Endothelial cell of umbilical vein (primary cell): ENCODE measurements at regions not wholly inside any gene's neighbourhood (a gene's known extent, or its start where the extent isn't known, plus 50 kb on each side); places are given as distances from the start of the nearest gene placed in this dataset.

ENCODE experiments used
- BruUV-seq: library from RNA; stranded (reverse); fragments of 400-500 nt; replicated peaks from 2 replicates; lab custom pipeline; 2021; lab: Mats Ljungman, UMichigan
- CTCF ChIA-PET: fragments of 300-600, 350-600 bp; sonication (Branson Sonifier 250); formaldehyde crosslinking; loops from one replicate; lab custom pipeline; 2021; ENCODE audit warnings: antibody characterized with exemption, inconsistent platforms; lab: Charles Lee
- POLR2A ChIA-PET: fragments of 300-600, 350-600 bp; sonication (Branson Sonifier 250); formaldehyde crosslinking; loops from one replicate; lab custom pipeline; 2021; ENCODE audit warnings: antibody characterized with exemption, inconsistent platforms; lab: Charles Lee
- DNase-seq: peaks from one replicate; pipeline ENCODE4 v3.0.0-alpha.2; 2011; ENCODE audit warnings: low read depth, low spot score
- FAIRE-seq: peaks from 2 replicates; lab custom pipeline; 2011; peaks lifted over from hg19 to GRCh38; lab: Jason Lieb, UNC
- H2AFZ ChIP-seq: 2 replicates; pipeline ENCODE4 v1.6.0; 2012; ENCODE audit warnings: low read depth, low read length, control low read depth, inconsistent platforms
- H3K27ac ChIP-seq: 2 replicates; pipeline ENCODE4 v1.5.1; 2011; ENCODE audit warnings: low read depth, mild to moderate bottlenecking, control low read depth, low read length, moderate library complexity; ENCODE audit not compliant: insufficient read depth
- H3K27me3 ChIP-seq, 2 experiments: 2 replicates each; pipeline versions ENCODE4 v1.6.0 to v1.6.1; 2011; ENCODE audit warnings: low read length in 2 of 2, mixed read lengths in 1 of 2; ENCODE audit not compliant: control insufficient read depth in 2 of 2, insufficient read depth in 2 of 2
- H3K36me3 ChIP-seq, 2 experiments: 2 replicates in 1 of 2; 3 replicates in 1 of 2; pipeline ENCODE4 v1.5.1; 2011; ENCODE audit warnings: low read length in 2 of 2, mild to moderate bottlenecking in 1 of 2, moderate library complexity in 1 of 2; ENCODE audit not compliant: control insufficient read depth in 2 of 2, insufficient read depth in 2 of 2; ENCODE audit errors: extremely low read depth in 1 of 2
- H3K4me1 ChIP-seq: 3 replicates; pipeline ENCODE4 v1.5.1; 2011; ENCODE audit warnings: mild to moderate bottlenecking, low read length; ENCODE audit not compliant: control insufficient read depth, insufficient read depth; ENCODE audit errors: extremely low read depth
- H3K4me2 ChIP-seq: 2 replicates; pipeline ENCODE4 v1.6.1; 2011; ENCODE audit warnings: low read length, control low read depth, mixed read lengths; ENCODE audit not compliant: insufficient read depth
- H3K4me3 ChIP-seq, 3 experiments: fragments of 200-600 bp in 1 of 3; sonication (generic), shearing (Covaris generic) in 1 of 3; replicated peaks in 1 of 3; 2 replicates each; pipeline ENCODE4 v1.5.1; 2011 to 2016; ENCODE audit warnings: control low read depth in 3 of 3, low read length in 3 of 3, mild to moderate bottlenecking in 2 of 3, inconsistent platforms in 1 of 3, low read depth in 1 of 3, moderate library complexity in 1 of 3; ENCODE audit not compliant: insufficient read depth in 1 of 3
- H3K79me2 ChIP-seq: 2 replicates; pipeline ENCODE4 v1.6.0; 2012; ENCODE audit warnings: low read length, inconsistent platforms; ENCODE audit not compliant: control insufficient read depth, insufficient read depth
- H3K9ac ChIP-seq: replicated peaks from 2 replicates; pipeline ENCODE3; 2011; ENCODE audit warnings: low read length, control low read depth; ENCODE audit not compliant: insufficient read depth; ENCODE audit errors: extremely low read depth
- H3K9me1 ChIP-seq: replicated peaks from 3 replicates; pipeline ENCODE4 v1.6.0; 2011; ENCODE audit warnings: mild to moderate bottlenecking, low read length; ENCODE audit not compliant: control insufficient read depth, insufficient read depth; ENCODE audit errors: extremely low read depth
- H3K9me3 ChIP-seq: replicated peaks from 2 replicates; pipeline ENCODE4 v1.5.1; 2012; ENCODE audit warnings: low read length, inconsistent platforms; ENCODE audit not compliant: control insufficient read depth, insufficient read depth
- H4K20me1 ChIP-seq: replicated peaks from 2 replicates; pipeline ENCODE3; 2011; ENCODE audit warnings: mild to moderate bottlenecking, low read length; ENCODE audit not compliant: control insufficient read depth, insufficient read depth; ENCODE audit errors: extremely low read depth
- EZH2 ChIP-seq: IDR thresholded peaks from 2 replicates; pipeline ENCODE4 v1.6.1; 2012; ENCODE audit warnings: borderline replicate concordance, low read depth, mild to moderate bottlenecking, moderate library complexity, low read length, inconsistent platforms; ENCODE audit not compliant: severe bottlenecking
- FOS ChIP-seq: IDR thresholded peaks from 2 replicates; pipeline ENCODE4 v1.6.1; 2011; ENCODE audit warnings: mild to moderate bottlenecking, low read length, moderate library complexity, borderline replicate concordance; ENCODE audit not compliant: insufficient read depth
- GATA2 ChIP-seq: IDR thresholded peaks from 2 replicates; pipeline ENCODE4 v1.7.0; 2011; ENCODE audit warnings: low read depth, mild to moderate bottlenecking, moderate library complexity, mixed read lengths, low read length; ENCODE audit not compliant: insufficient read length, insufficient read depth
- JUN ChIP-seq: IDR thresholded peaks from 2 replicates; pipeline ENCODE4 v1.6.1; 2011; ENCODE audit warnings: borderline replicate concordance, low read depth; ENCODE audit not compliant: insufficient read length, insufficient read depth
- MYC ChIP-seq: IDR thresholded peaks from one replicate; pipeline ENCODE4 v1.6.1; 2011; ENCODE audit warnings: mild to moderate bottlenecking, low read depth, low read length
- POLR2A ChIP-seq: IDR thresholded peaks from 2 replicates; pipeline ENCODE4 v1.6.1; 2012; ENCODE audit warnings: low read depth, mild to moderate bottlenecking, control low read depth, low read length
- POLR2AphosphoS5 ChIP-seq: IDR thresholded peaks from 2 replicates; pipeline ENCODE4 v1.6.1; 2012; ENCODE audit warnings: low read depth, mild to moderate bottlenecking, control low read depth, low read length, moderate library complexity; ENCODE audit not compliant: insufficient read depth
- dilution Hi-C: fragments of 300-500 bp; cut with MboI; formaldehyde crosslinking; loops from one replicate; pipeline ENCODE4 v1.15.0; 2019; ENCODE audit warnings: low sequenced_read_pairs; ENCODE audit not compliant: extremely low pct_ligation_motif_present
- intact Hi-C: fragments of 100-400 bp; cut with micrococcal nuclease; formaldehyde crosslinking; loops from one replicate; pipeline ENCODE4 v1.10.0; 2022
- TF ChIP-seq, protein P1 (sequence below), 2 donors: IDR thresholded peaks; 1 replicate in 1 of 2; 2 replicates in 1 of 2; pipeline ENCODE4 v1.5.1; 2011; ENCODE audit warnings: low read length in 2 of 2, mild to moderate bottlenecking in 2 of 2, moderate library complexity in 2 of 2, control low read depth in 1 of 2, inconsistent platforms in 1 of 2, low read depth in 1 of 2; ENCODE audit not compliant: insufficient read depth in 1 of 2; ENCODE audit errors: extremely low read depth in 1 of 2
- TF ChIP-seq, protein P2 (sequence below): IDR thresholded peaks from 2 replicates; pipeline ENCODE4 v1.6.1; 2011; ENCODE audit not compliant: insufficient read depth, insufficient read length

DNA sequence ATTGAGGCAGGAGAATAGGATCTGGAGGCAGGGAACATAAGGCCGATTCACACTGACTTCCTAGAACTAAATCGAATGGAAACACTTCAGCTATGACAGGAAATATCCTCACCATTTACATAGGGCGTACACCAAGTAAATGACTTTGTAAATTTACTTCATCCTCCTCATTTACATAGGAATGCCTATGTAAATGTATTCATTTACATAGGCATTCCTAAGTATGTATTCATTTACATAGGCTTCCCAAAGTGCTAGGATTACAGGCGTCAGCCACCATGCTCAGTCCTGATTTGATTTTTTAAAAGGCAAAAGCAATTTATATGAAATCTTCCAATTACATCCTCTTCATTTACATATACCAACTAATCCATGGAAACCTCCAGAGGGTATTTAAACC is 133.1 kb upstream of the RFC3 start:
- Histone ChIP-seq H3K9me1 (no peaks in the 10 kb centered on the region), H3K79me2 (no peaks in the 10 kb centered on the region), H3K27me3 (peaks cover 0 to 1% of the 10 kb centered on the region in 2 experiments), H3K9ac (no peak overlapping the region), H3K4me2 (no peak overlapping the region), H3K36me3 (no peaks in the 10 kb centered on the region), H3K4me3 (no peak overlapping the region), H4K20me1 (no peaks in the 10 kb centered on the region), H2AFZ (no peak overlapping the region), H3K4me1 (peaks cover 2% of the 10 kb centered on the region), H3K27ac (no peak overlapping the region), H3K9me3 (no peaks in the 10 kb centered on the region)
- dilution Hi-C loops = no loop called here
- no peak for DNase-seq
- BruUV-seq = no TSS peak
- intact Hi-C loops = no loop called here
- POLR2A ChIA-PET = no interaction called here
- CTCF ChIA-PET = no interaction called here
- TF ChIP-seq FOS (no peak), GATA2 (no peak), POLR2A (no peak), POLR2AphosphoS5 (no peak), JUN (no peak), EZH2 (no peak), MYC (no peak)
- TF ChIP-seq, protein P1, sequence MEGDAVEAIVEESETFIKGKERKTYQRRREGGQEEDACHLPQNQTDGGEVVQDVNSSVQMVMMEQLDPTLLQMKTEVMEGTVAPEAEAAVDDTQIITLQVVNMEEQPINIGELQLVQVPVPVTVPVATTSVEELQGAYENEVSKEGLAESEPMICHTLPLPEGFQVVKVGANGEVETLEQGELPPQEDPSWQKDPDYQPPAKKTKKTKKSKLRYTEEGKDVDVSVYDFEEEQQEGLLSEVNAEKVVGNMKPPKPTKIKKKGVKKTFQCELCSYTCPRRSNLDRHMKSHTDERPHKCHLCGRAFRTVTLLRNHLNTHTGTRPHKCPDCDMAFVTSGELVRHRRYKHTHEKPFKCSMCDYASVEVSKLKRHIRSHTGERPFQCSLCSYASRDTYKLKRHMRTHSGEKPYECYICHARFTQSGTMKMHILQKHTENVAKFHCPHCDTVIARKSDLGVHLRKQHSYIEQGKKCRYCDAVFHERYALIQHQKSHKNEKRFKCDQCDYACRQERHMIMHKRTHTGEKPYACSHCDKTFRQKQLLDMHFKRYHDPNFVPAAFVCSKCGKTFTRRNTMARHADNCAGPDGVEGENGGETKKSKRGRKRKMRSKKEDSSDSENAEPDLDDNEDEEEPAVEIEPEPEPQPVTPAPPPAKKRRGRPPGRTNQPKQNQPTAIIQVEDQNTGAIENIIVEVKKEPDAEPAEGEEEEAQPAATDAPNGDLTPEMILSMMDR (IDR thresholded peaks at IDR 0.05; ENCODE audit: extremely low read depth in 1 of 2, insufficient read depth in 1 of 2, low read depth in 1 of 2, low read length in 2 of 2) = no peak
- TF ChIP-seq, protein P2, sequence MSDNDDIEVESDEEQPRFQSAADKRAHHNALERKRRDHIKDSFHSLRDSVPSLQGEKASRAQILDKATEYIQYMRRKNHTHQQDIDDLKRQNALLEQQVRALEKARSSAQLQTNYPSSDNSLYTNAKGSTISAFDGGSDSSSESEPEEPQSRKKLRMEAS = no peak
- FAIRE-seq = no peak
